ENCODE measurements at regions not wholly inside any gene's neighbourhood (a gene's known extent, or its start where the extent isn't known, plus 50 kb on each side); places are given as distances from the start of the nearest gene placed in this dataset.

- TF ChIP-seq POLR2A (IDR thresholded peaks at IDR 0.05) (no peak), EP300 (IDR thresholded peaks at IDR 0.05) (no peak)
- TF ChIP-seq, protein P1, sequence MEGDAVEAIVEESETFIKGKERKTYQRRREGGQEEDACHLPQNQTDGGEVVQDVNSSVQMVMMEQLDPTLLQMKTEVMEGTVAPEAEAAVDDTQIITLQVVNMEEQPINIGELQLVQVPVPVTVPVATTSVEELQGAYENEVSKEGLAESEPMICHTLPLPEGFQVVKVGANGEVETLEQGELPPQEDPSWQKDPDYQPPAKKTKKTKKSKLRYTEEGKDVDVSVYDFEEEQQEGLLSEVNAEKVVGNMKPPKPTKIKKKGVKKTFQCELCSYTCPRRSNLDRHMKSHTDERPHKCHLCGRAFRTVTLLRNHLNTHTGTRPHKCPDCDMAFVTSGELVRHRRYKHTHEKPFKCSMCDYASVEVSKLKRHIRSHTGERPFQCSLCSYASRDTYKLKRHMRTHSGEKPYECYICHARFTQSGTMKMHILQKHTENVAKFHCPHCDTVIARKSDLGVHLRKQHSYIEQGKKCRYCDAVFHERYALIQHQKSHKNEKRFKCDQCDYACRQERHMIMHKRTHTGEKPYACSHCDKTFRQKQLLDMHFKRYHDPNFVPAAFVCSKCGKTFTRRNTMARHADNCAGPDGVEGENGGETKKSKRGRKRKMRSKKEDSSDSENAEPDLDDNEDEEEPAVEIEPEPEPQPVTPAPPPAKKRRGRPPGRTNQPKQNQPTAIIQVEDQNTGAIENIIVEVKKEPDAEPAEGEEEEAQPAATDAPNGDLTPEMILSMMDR (IDR thresholded peaks at IDR 0.05) = no peak
These were observed 480.8 kb upstream of the FAT1 start for GRCh38 chr4:187204389-187204918.

Measured in gastroesophageal sphincter (tissue), 3 donors.